GM12878 (cell line): ENCODE measurements at regions not wholly inside any gene's neighbourhood (a gene's known extent, or its start where the extent isn't known, plus 50 kb on each side); places are given as distances from the start of the nearest gene placed in this dataset.

Experiments used
- ATAC-seq: fragments of 200-7000 bp; cut with Tn5 transposase; 3 replicates; pipeline ENCODE4 v1.9.1; 2020; ENCODE audit warnings: mild to moderate bottlenecking, moderate library complexity
- BruUV-seq: library from RNA; stranded (reverse); fragments of 400-500 nt; replicated peaks from 2 replicates; lab custom pipeline; 2021; lab: Mats Ljungman, UMichigan
- CTCF ChIA-PET: fragments of 300-600 bp; sonication (Branson Sonifier 250); formaldehyde crosslinking; extraction: SDS; loops from one replicate; lab custom pipeline; 2021; ENCODE audit warnings: inconsistent platforms; lab: Yijun Ruan, JAX
- POLR2A ChIA-PET: fragments of 350-600 bp; formaldehyde crosslinking; extraction: SDS; loops from one replicate; lab custom pipeline; 2021; ENCODE audit warnings: inconsistent platforms; lab: Charles Lee
- RAD21 ChIA-PET: fragments of 300-600 bp; sonication (Branson Sonifier 250); formaldehyde crosslinking; loops from one replicate; lab custom pipeline; 2023; ENCODE audit warnings: antibody characterized with exemption; ENCODE audit not compliant: unreplicated experiment; lab: Charles Lee
- SMC1A ChIA-PET: fragments of 300-600 bp; sonication (Branson Sonifier 250); formaldehyde crosslinking; loops from one replicate; lab custom pipeline; 2023; ENCODE audit not compliant: unreplicated experiment, uncharacterized antibody; lab: Charles Lee
- DNase-seq: peaks from one replicate; pipeline ENCODE4 v3.0.0-alpha.2; 2011; ENCODE audit warnings: low read depth, low spot score
- FAIRE-seq: peaks from 3 replicates; lab custom pipeline; 2011; peaks lifted over from hg19 to GRCh38; lab: Jason Lieb, UNC
- H2AFZ ChIP-seq: 2 replicates; pipeline ENCODE4 v1.6.0; 2011; ENCODE audit warnings: low read depth, low read length, control low read depth; ENCODE audit not compliant: control insufficient read depth
- H3K27ac ChIP-seq: 2 replicates; pipeline ENCODE4 v1.5.1; 2011; ENCODE audit warnings: control low read depth; ENCODE audit not compliant: control insufficient read depth, insufficient read depth
- H3K27me3 ChIP-seq, 2 experiments: replicated peaks in 1 of 2; 2 replicates each; pipeline versions ENCODE4 v1.6.0 to v1.6.1; 2011; ENCODE audit warnings: low read length in 1 of 2; ENCODE audit not compliant: control insufficient read depth in 2 of 2, insufficient read depth in 2 of 2
- H3K36me3 ChIP-seq, 2 experiments: 2 replicates each; pipeline ENCODE4 v1.5.1; 2011; ENCODE audit warnings: low read length in 1 of 2; ENCODE audit not compliant: control insufficient read depth in 2 of 2, insufficient read depth in 2 of 2
- H3K4me1 ChIP-seq: 2 replicates; pipeline ENCODE4 v1.6.1; 2011; ENCODE audit warnings: mild to moderate bottlenecking, low read length, moderate library complexity, mixed read lengths; ENCODE audit not compliant: control insufficient read depth, insufficient read depth
- H3K4me2 ChIP-seq: 2 replicates; pipeline ENCODE4 v1.6.0; 2011; ENCODE audit warnings: control low read depth; ENCODE audit not compliant: control insufficient read depth, insufficient read depth
- H3K4me3 ChIP-seq: fragments of 200-600 bp; sonication (generic); 2 replicates; pipeline ENCODE4 v1.5.1; 2016
- H3K79me2 ChIP-seq: 2 replicates; pipeline ENCODE4 v1.6.0; 2011; ENCODE audit warnings: low read length; ENCODE audit not compliant: control insufficient read depth, insufficient read depth
- H3K9ac ChIP-seq: 2 replicates; pipeline ENCODE4 v1.8.0; 2011; ENCODE audit warnings: low read length, control low read depth, mixed read lengths; ENCODE audit not compliant: control insufficient read depth, insufficient read depth
- H3K9me3 ChIP-seq: replicated peaks from 3 replicates; pipeline ENCODE4 v1.5.1; 2011; ENCODE audit warnings: mild to moderate bottlenecking, low read length; ENCODE audit not compliant: control insufficient read depth, insufficient read depth
- H4K20me1 ChIP-seq: 2 replicates; pipeline ENCODE4 v1.6.0; 2011; ENCODE audit not compliant: control insufficient read depth, insufficient read depth
- CHD2 ChIP-seq: IDR thresholded peaks from 2 replicates; pipeline ENCODE4 v1.6.1; 2011; ENCODE audit warnings: low read depth, low read length, improper control_type of control experiment, borderline replicate concordance
- CREB1 ChIP-seq: IDR thresholded peaks from 2 replicates; pipeline ENCODE4 v1.6.1; 2012; ENCODE audit warnings: low read depth, mild to moderate bottlenecking, inconsistent platforms
- EED ChIP-seq: sonication (generic); IDR thresholded peaks from 2 replicates; pipeline ENCODE4 v1.6.1; 2016; ENCODE audit warnings: antibody characterized with exemption, low read depth
- IKZF1 ChIP-seq: fragments of 450-650 bp; conservative IDR thresholded peaks from 2 replicates; pipeline ENCODE4 v1.6.1; 2017; ENCODE audit warnings: antibody characterized with exemption, mild to moderate bottlenecking
- JUNB ChIP-seq: IDR thresholded peaks from 2 replicates; pipeline ENCODE4 v1.6.1; 2016; ENCODE audit warnings: antibody characterized with exemption, mild to moderate bottlenecking
- NBN ChIP-seq: fragments of 450-650 bp; IDR thresholded peaks from 2 replicates; pipeline ENCODE4 v1.6.1; 2016
- NR2C1 ChIP-seq: fragments of 450-650 bp; IDR thresholded peaks from 2 replicates; pipeline ENCODE4 v1.6.1; 2017; ENCODE audit warnings: antibody characterized with exemption, mild to moderate bottlenecking, moderate library complexity
- NRF1 ChIP-seq: conservative IDR thresholded peaks from 2 replicates; pipeline ENCODE4 v1.6.1; 2011; ENCODE audit warnings: mild to moderate bottlenecking, low read depth, low read length, improper control_type of control experiment
- SUZ12 ChIP-seq: fragments of 200-600 bp; sonication (generic); IDR thresholded peaks from one replicate; pipeline ENCODE4 v1.6.1; 2018; ENCODE audit warnings: antibody characterized with exemption, mild to moderate bottlenecking; ENCODE audit not compliant: unreplicated experiment
- WGBS: methylation state at CpG from one replicate; pipeline ENCODE4 v1.1.6; 2016; ENCODE audit warnings: low lambda C conversion rate; ENCODE audit not compliant: insufficient replicate concordance, insufficient coverage; ENCODE audit errors: missing lambda C conversion rate; 5-methylcytosine and 5-hydroxymethylcytosine counted together
- in situ Hi-C: fragments of 300-500 bp; cut with MboI; formaldehyde crosslinking; loops from 9 replicates; pipeline ENCODE4 v1.14.3; 2018; ENCODE audit warnings: mixed read lengths
- intact Hi-C: fragments of 100-400 bp; cut with micrococcal nuclease; formaldehyde crosslinking; loops from one replicate; pipeline ENCODE4 v1.14.2; 2022; ENCODE audit not compliant: unreplicated experiment
- TF ChIP-seq, protein P1 (sequence below): fragments of 450-650 bp; IDR thresholded peaks from 2 replicates; pipeline ENCODE4 v1.6.1; 2017; ENCODE audit warnings: mild to moderate bottlenecking

DNA sequence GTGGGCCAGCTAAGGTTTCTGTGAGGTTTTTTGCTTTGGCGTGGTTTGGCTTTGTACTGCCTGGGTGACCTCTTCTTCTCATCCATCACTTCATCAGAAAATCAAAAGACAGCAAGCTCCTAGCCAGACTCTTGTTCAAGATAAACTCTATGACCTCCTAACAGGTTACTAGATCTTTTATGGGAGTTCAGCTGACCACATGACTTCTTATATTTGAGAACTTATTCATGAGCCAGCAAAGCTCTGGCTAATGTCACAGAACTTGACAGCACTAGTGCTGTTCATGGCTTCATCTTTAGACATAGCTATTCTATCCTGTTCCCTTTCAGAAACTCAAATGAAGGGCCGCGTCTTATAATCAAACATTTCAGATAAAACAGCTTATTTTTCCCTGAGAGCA lies 527.1 kb upstream of the GOLIM4 start:
- no peak overlapping the region for H2AFZ ChIP-seq
- intact Hi-C loops, result no loop called here
- no peak overlapping the region for H3K9ac ChIP-seq
- H3K4me3 ChIP-seq, result no peak overlapping the region
- TF ChIP-seq CREB1 (no peak), NBN (no peak), SUZ12 (no peak), JUNB (no peak), NRF1 (no peak), NR2C1 (no peak), CHD2 (no peak), EED (no peak), IKZF1 (no peak)
- TF ChIP-seq, protein P1, sequence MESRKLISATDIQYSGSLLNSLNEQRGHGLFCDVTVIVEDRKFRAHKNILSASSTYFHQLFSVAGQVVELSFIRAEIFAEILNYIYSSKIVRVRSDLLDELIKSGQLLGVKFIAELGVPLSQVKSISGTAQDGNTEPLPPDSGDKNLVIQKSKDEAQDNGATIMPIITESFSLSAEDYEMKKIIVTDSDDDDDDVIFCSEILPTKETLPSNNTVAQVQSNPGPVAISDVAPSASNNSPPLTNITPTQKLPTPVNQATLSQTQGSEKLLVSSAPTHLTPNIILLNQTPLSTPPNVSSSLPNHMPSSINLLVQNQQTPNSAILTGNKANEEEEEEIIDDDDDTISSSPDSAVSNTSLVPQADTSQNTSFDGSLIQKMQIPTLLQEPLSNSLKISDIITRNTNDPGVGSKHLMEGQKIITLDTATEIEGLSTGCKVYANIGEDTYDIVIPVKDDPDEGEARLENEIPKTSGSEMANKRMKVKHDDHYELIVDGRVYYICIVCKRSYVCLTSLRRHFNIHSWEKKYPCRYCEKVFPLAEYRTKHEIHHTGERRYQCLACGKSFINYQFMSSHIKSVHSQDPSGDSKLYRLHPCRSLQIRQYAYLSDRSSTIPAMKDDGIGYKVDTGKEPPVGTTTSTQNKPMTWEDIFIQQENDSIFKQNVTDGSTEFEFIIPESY, result no peak
- TF ChIP-seq, all 136 proteins: peak for 0
- ATAC-seq (no peak), FAIRE-seq (no peak), DNase-seq (no peak)
- Histone ChIP-seq H3K36me3 (no peaks in the 10 kb centered on the region), H3K27ac (no peak overlapping the region), H4K20me1 (no peaks in the 10 kb centered on the region), H3K79me2 (no peaks in the 10 kb centered on the region), H3K4me1 (no peaks in the 10 kb centered on the region), H3K4me2 (no peak overlapping the region), H3K9me3 (no peaks in the 10 kb centered on the region), H3K27me3 (no peaks in the 10 kb centered on the region)
- WGBS, result 69% methylated on average over 3 of the region's 3 CpGs
- BruUV-seq, result no TSS peak
- ChIA-PET POLR2A (no interaction called here), CTCF (interaction anchor here (0.7 to 8.3 kb wide), 6 partner anchors 74 to 413 kb away, joined by 3 to 79 read pairs (median 17); no protein-coding TSS in a partner anchor), RAD21 (interaction anchor here (2.3 to 5.0 kb wide), 2 partner anchors 112 to 411 kb away, joined by 8 to 27 read pairs; no protein-coding TSS in a partner anchor), SMC1A (interaction anchor here (0.7 to 4.7 kb wide), 4 partner anchors 13 to 412 kb away, joined by 3 to 21 read pairs (median 8); no protein-coding TSS in a partner anchor)
- in situ Hi-C loops, result no loop called here
